ENCODE measurements at regions not wholly inside any gene's neighbourhood (a gene's known extent, or its start where the extent isn't known, plus 50 kb on each side); places are given as distances from the start of the nearest gene placed in this dataset.

DNA sequence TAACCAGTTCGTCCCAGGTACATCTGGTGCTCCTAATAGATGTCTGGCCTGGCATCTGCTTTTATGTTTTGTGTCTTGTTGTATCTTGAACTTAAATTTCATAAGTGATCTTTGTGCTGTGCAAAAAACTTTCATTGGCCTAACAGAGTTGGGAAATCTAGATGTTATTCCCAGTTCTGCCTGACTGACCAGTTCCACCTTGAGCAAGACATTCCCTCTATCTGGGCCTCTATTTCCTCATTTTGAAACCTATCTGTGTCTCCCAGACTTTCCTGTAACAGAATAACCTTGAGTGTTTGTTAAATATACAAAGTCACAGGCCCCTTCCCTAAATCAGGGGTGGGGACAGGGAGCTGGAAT lies 56.6 kb upstream of the EPCAM start:
- TF ChIP-seq, protein P1, sequence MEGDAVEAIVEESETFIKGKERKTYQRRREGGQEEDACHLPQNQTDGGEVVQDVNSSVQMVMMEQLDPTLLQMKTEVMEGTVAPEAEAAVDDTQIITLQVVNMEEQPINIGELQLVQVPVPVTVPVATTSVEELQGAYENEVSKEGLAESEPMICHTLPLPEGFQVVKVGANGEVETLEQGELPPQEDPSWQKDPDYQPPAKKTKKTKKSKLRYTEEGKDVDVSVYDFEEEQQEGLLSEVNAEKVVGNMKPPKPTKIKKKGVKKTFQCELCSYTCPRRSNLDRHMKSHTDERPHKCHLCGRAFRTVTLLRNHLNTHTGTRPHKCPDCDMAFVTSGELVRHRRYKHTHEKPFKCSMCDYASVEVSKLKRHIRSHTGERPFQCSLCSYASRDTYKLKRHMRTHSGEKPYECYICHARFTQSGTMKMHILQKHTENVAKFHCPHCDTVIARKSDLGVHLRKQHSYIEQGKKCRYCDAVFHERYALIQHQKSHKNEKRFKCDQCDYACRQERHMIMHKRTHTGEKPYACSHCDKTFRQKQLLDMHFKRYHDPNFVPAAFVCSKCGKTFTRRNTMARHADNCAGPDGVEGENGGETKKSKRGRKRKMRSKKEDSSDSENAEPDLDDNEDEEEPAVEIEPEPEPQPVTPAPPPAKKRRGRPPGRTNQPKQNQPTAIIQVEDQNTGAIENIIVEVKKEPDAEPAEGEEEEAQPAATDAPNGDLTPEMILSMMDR (conservative IDR thresholded peaks at IDR 0.05; ENCODE audit: low read length) = no peak
- no peak for TF ChIP-seq EZH2phosphoT487 (IDR thresholded peaks at IDR 0.05; ENCODE audit: borderline replicate concordance)
